Endothelial cell of umbilical vein (primary cell): ENCODE measurements at regions not wholly inside any gene's neighbourhood (a gene's known extent, or its start where the extent isn't known, plus 50 kb on each side); places are given as distances from the start of the nearest gene placed in this dataset.
A peak's percentile ranks its signal among the peaks of the same experiment; 100 is the strongest.

Source experiments
- BruUV-seq: library from RNA; stranded (reverse); fragments of 400-500 nt; replicated peaks from 2 replicates; lab custom pipeline; 2021; lab: Mats Ljungman, UMichigan
- CTCF ChIA-PET: fragments of 300-600, 350-600 bp; sonication (Branson Sonifier 250); formaldehyde crosslinking; loops from one replicate; lab custom pipeline; 2021; ENCODE audit warnings: antibody characterized with exemption, inconsistent platforms; lab: Charles Lee
- POLR2A ChIA-PET: fragments of 300-600, 350-600 bp; sonication (Branson Sonifier 250); formaldehyde crosslinking; loops from one replicate; lab custom pipeline; 2021; ENCODE audit warnings: antibody characterized with exemption, inconsistent platforms; lab: Charles Lee
- DNase-seq: peaks from one replicate; pipeline ENCODE4 v3.0.0-alpha.2; 2011; ENCODE audit warnings: low read depth, low spot score
- FAIRE-seq: peaks from 2 replicates; lab custom pipeline; 2011; peaks lifted over from hg19 to GRCh38; lab: Jason Lieb, UNC
- H2AFZ ChIP-seq: 2 replicates; pipeline ENCODE4 v1.6.0; 2012; ENCODE audit warnings: low read depth, low read length, control low read depth, inconsistent platforms
- H3K27ac ChIP-seq: 2 replicates; pipeline ENCODE4 v1.5.1; 2011; ENCODE audit warnings: low read depth, mild to moderate bottlenecking, control low read depth, low read length, moderate library complexity; ENCODE audit not compliant: insufficient read depth
- H3K27me3 ChIP-seq, 2 experiments: 2 replicates each; pipeline versions ENCODE4 v1.6.0 to v1.6.1; 2011; ENCODE audit warnings: low read length in 2 of 2, mixed read lengths in 1 of 2; ENCODE audit not compliant: control insufficient read depth in 2 of 2, insufficient read depth in 2 of 2
- H3K36me3 ChIP-seq, 2 experiments: 2 replicates in 1 of 2; 3 replicates in 1 of 2; pipeline ENCODE4 v1.5.1; 2011; ENCODE audit warnings: low read length in 2 of 2, mild to moderate bottlenecking in 1 of 2, moderate library complexity in 1 of 2; ENCODE audit not compliant: control insufficient read depth in 2 of 2, insufficient read depth in 2 of 2; ENCODE audit errors: extremely low read depth in 1 of 2
- H3K4me1 ChIP-seq: 3 replicates; pipeline ENCODE4 v1.5.1; 2011; ENCODE audit warnings: mild to moderate bottlenecking, low read length; ENCODE audit not compliant: control insufficient read depth, insufficient read depth; ENCODE audit errors: extremely low read depth
- H3K4me2 ChIP-seq: 2 replicates; pipeline ENCODE4 v1.6.1; 2011; ENCODE audit warnings: low read length, control low read depth, mixed read lengths; ENCODE audit not compliant: insufficient read depth
- H3K4me3 ChIP-seq, 3 experiments: fragments of 200-600 bp in 1 of 3; sonication (generic), shearing (Covaris generic) in 1 of 3; replicated peaks in 1 of 3; 2 replicates each; pipeline ENCODE4 v1.5.1; 2011 to 2016; ENCODE audit warnings: control low read depth in 3 of 3, low read length in 3 of 3, mild to moderate bottlenecking in 2 of 3, inconsistent platforms in 1 of 3, low read depth in 1 of 3, moderate library complexity in 1 of 3; ENCODE audit not compliant: insufficient read depth in 1 of 3
- H3K79me2 ChIP-seq: 2 replicates; pipeline ENCODE4 v1.6.0; 2012; ENCODE audit warnings: low read length, inconsistent platforms; ENCODE audit not compliant: control insufficient read depth, insufficient read depth
- H3K9ac ChIP-seq: replicated peaks from 2 replicates; pipeline ENCODE3; 2011; ENCODE audit warnings: low read length, control low read depth; ENCODE audit not compliant: insufficient read depth; ENCODE audit errors: extremely low read depth
- H3K9me1 ChIP-seq: replicated peaks from 3 replicates; pipeline ENCODE4 v1.6.0; 2011; ENCODE audit warnings: mild to moderate bottlenecking, low read length; ENCODE audit not compliant: control insufficient read depth, insufficient read depth; ENCODE audit errors: extremely low read depth
- H3K9me3 ChIP-seq: replicated peaks from 2 replicates; pipeline ENCODE4 v1.5.1; 2012; ENCODE audit warnings: low read length, inconsistent platforms; ENCODE audit not compliant: control insufficient read depth, insufficient read depth
- H4K20me1 ChIP-seq: replicated peaks from 2 replicates; pipeline ENCODE3; 2011; ENCODE audit warnings: mild to moderate bottlenecking, low read length; ENCODE audit not compliant: control insufficient read depth, insufficient read depth; ENCODE audit errors: extremely low read depth
- EZH2 ChIP-seq: IDR thresholded peaks from 2 replicates; pipeline ENCODE4 v1.6.1; 2012; ENCODE audit warnings: borderline replicate concordance, low read depth, mild to moderate bottlenecking, moderate library complexity, low read length, inconsistent platforms; ENCODE audit not compliant: severe bottlenecking
- FOS ChIP-seq: IDR thresholded peaks from 2 replicates; pipeline ENCODE4 v1.6.1; 2011; ENCODE audit warnings: mild to moderate bottlenecking, low read length, moderate library complexity, borderline replicate concordance; ENCODE audit not compliant: insufficient read depth
- GATA2 ChIP-seq: IDR thresholded peaks from 2 replicates; pipeline ENCODE4 v1.7.0; 2011; ENCODE audit warnings: low read depth, mild to moderate bottlenecking, moderate library complexity, mixed read lengths, low read length; ENCODE audit not compliant: insufficient read length, insufficient read depth
- JUN ChIP-seq: IDR thresholded peaks from 2 replicates; pipeline ENCODE4 v1.6.1; 2011; ENCODE audit warnings: borderline replicate concordance, low read depth; ENCODE audit not compliant: insufficient read length, insufficient read depth
- MAX ChIP-seq: IDR thresholded peaks from 2 replicates; pipeline ENCODE4 v1.6.1; 2011; ENCODE audit not compliant: insufficient read depth, insufficient read length
- MYC ChIP-seq: IDR thresholded peaks from one replicate; pipeline ENCODE4 v1.6.1; 2011; ENCODE audit warnings: mild to moderate bottlenecking, low read depth, low read length
- POLR2A ChIP-seq: IDR thresholded peaks from 2 replicates; pipeline ENCODE4 v1.6.1; 2012; ENCODE audit warnings: low read depth, mild to moderate bottlenecking, control low read depth, low read length
- POLR2AphosphoS5 ChIP-seq: IDR thresholded peaks from 2 replicates; pipeline ENCODE4 v1.6.1; 2012; ENCODE audit warnings: low read depth, mild to moderate bottlenecking, control low read depth, low read length, moderate library complexity; ENCODE audit not compliant: insufficient read depth
- dilution Hi-C: fragments of 300-500 bp; cut with MboI; formaldehyde crosslinking; loops from one replicate; pipeline ENCODE4 v1.15.0; 2019; ENCODE audit warnings: low sequenced_read_pairs; ENCODE audit not compliant: extremely low pct_ligation_motif_present
- intact Hi-C: fragments of 100-400 bp; cut with micrococcal nuclease; formaldehyde crosslinking; loops from one replicate; pipeline ENCODE4 v1.10.0; 2022
- TF ChIP-seq, protein P1 (sequence below), 2 donors: IDR thresholded peaks; 1 replicate in 1 of 2; 2 replicates in 1 of 2; pipeline ENCODE4 v1.5.1; 2011; ENCODE audit warnings: low read length in 2 of 2, mild to moderate bottlenecking in 2 of 2, moderate library complexity in 2 of 2, control low read depth in 1 of 2, inconsistent platforms in 1 of 2, low read depth in 1 of 2; ENCODE audit not compliant: insufficient read depth in 1 of 2; ENCODE audit errors: extremely low read depth in 1 of 2

- H3K9me3 ChIP-seq, result no peaks in the 10 kb centered on the region
- no peaks in the 10 kb centered on the region for H3K36me3 ChIP-seq
- dilution Hi-C loops (no loop called here), intact Hi-C loops (loop anchor here (2.0 kb wide), 1 partner anchor 25 kb away; no protein-coding TSS in a partner anchor)
- H3K4me1 ChIP-seq, result peaks cover 6% of the 10 kb centered on the region
- H3K9me1 ChIP-seq, result no peaks in the 10 kb centered on the region
- no TSS peak for BruUV-seq
- no peak overlapping the region for H3K27ac ChIP-seq
- TF ChIP-seq JUN, result no peak
- no peak for TF ChIP-seq MAX
- TF ChIP-seq MYC, result no peak
- TF ChIP-seq GATA2, result no peak
- TF ChIP-seq, protein P1, sequence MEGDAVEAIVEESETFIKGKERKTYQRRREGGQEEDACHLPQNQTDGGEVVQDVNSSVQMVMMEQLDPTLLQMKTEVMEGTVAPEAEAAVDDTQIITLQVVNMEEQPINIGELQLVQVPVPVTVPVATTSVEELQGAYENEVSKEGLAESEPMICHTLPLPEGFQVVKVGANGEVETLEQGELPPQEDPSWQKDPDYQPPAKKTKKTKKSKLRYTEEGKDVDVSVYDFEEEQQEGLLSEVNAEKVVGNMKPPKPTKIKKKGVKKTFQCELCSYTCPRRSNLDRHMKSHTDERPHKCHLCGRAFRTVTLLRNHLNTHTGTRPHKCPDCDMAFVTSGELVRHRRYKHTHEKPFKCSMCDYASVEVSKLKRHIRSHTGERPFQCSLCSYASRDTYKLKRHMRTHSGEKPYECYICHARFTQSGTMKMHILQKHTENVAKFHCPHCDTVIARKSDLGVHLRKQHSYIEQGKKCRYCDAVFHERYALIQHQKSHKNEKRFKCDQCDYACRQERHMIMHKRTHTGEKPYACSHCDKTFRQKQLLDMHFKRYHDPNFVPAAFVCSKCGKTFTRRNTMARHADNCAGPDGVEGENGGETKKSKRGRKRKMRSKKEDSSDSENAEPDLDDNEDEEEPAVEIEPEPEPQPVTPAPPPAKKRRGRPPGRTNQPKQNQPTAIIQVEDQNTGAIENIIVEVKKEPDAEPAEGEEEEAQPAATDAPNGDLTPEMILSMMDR (IDR thresholded peaks at IDR 0.05; ENCODE audit: extremely low read depth in 1 of 2, insufficient read depth in 1 of 2, low read depth in 1 of 2, low read length in 2 of 2), result no peak
- H2AFZ ChIP-seq, result peak overlapping the region; percentile 34
- no peaks in the 10 kb centered on the region for H3K79me2 ChIP-seq
- H3K27me3 ChIP-seq, result no peaks in the 10 kb centered on the region
- no peak overlapping the region for H3K4me2 ChIP-seq
- DNase-seq, result no peak
- H3K4me3 ChIP-seq, result no peak overlapping the region
- H3K9ac ChIP-seq, result no peak overlapping the region
- no peaks in the 10 kb centered on the region for H4K20me1 ChIP-seq
- CTCF ChIA-PET, result interaction anchor here (2.1 kb wide), 1 partner anchor 29 kb away, joined by 5 read pairs; no protein-coding TSS in a partner anchor
- no peak for FAIRE-seq
- POLR2A ChIA-PET, result no interaction called here
Measured at GRCh38 chr12:82583756-82584155, 103.0 kb upstream of the TMTC2 start.

DNA sequence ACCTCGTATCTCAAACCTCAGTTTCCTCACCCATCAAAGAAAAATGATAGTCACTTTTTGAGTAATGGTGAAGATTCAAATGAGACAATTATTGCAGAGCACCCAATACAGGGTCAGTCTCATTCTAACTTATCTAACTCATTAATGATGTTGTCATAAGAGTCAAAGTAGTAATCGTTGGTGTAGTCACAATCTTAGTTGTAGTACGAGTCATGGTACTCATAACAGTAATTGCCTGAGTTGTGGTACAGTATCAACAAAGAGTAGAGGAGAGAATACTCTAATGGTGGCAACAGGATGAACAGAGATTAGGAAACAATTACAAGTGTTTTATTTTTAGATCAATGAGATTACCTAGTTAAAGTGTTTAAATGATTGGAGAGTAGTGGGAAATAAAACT lies 93.6 kb upstream of the TMTC2 start:
- intact Hi-C loops (no loop called here), dilution Hi-C loops (no loop called here)
- H4K20me1 ChIP-seq, result no peaks in the 10 kb centered on the region
- FAIRE-seq (no peak), DNase-seq (no peak)
- POLR2A ChIA-PET, result no interaction called here
- no peak overlapping the region for H3K4me2 ChIP-seq
- H3K9me1 ChIP-seq, result no peaks in the 10 kb centered on the region
- CTCF ChIA-PET, result no interaction called here
- no peak overlapping the region for H2AFZ ChIP-seq
- no peak overlapping the region for H3K27ac ChIP-seq
- H3K27me3 ChIP-seq, result peaks cover 0 to 1% of the 10 kb centered on the region in 2 experiments
- H3K4me1 ChIP-seq, result no peaks in the 10 kb centered on the region
- no peak overlapping the region for H3K4me3 ChIP-seq
- no peak overlapping the region for H3K9ac ChIP-seq
- no peaks in the 10 kb centered on the region for H3K79me2 ChIP-seq
- no TSS peak for BruUV-seq
- H3K9me3 ChIP-seq, result no peaks in the 10 kb centered on the region
- TF ChIP-seq GATA2, result no peak
- no peak for TF ChIP-seq JUN
- TF ChIP-seq POLR2AphosphoS5, result no peak
- no peak for TF ChIP-seq EZH2
- no peak for TF ChIP-seq POLR2A
- no peak for TF ChIP-seq MAX
- no peak for TF ChIP-seq MYC
- TF ChIP-seq FOS, result no peak
- TF ChIP-seq, protein P1 (IDR thresholded peaks at IDR 0.05; ENCODE audit: extremely low read depth in 1 of 2, insufficient read depth in 1 of 2, low read depth in 1 of 2, low read length in 2 of 2), result no peak
- H3K36me3 ChIP-seq, result no peaks in the 10 kb centered on the region
